Pons (tissue), 1 donor: ENCODE measurements at regions not wholly inside any gene's neighbourhood (a gene's known extent, or its start where the extent isn't known, plus 50 kb on each side); places are given as distances from the start of the nearest gene placed in this dataset.

Experiments
- DNase-seq: peaks from one replicate; pipeline ENCODE4 v3.0.0-alpha.2; 2016; ENCODE audit warnings: low spot score

DNA sequence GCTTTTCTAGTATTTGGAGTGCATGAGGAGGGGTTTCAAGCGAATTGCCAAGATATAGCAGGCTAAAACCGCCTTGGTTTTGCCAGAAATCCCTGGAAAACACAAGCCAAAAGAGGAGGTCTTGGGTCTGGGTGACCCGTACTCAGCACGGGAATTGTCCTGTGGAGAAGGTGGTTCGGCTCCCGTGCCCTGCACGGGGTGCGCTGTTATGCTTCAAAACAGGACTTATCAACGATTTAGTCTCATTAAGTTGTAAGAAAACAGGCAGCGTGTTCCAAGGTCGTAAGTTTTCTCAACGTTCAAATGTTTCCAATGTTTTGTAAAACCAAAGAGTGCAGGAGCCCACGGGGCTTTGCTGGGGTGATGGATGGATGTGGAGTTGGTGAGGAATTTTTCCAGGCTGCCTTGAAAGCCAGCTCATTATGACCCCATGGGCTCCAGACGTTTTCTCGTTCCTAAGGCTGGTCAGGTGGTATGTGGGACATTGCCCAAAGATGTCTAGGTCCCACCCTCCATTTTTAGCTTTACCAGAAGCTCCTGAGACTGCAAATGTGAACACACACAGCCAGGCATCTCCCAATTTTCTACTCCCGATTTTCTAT, 75.4 kb upstream of the CLDN14 start:
- DNase-seq, result no peak

DNA sequence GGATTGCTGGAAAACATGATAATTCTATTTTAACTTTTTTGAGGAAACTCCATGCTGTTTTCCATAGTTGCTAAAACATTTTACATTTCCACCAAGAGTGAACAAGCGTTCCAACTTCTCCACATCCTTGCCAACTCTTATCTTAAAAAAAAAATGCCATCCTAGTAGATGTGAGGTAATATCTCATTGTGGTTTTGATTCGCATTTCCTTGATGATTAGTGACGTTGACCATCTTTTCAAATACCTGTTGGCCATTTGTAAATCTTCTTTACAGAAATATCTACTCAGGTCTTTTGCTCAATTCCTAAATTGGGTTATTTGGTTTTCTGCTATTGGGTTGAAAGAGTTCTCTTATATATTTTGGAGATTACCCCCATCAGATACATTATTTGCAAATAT, 77.4 kb upstream of the CLDN14 start:
- no peak for DNase-seq

DNA sequence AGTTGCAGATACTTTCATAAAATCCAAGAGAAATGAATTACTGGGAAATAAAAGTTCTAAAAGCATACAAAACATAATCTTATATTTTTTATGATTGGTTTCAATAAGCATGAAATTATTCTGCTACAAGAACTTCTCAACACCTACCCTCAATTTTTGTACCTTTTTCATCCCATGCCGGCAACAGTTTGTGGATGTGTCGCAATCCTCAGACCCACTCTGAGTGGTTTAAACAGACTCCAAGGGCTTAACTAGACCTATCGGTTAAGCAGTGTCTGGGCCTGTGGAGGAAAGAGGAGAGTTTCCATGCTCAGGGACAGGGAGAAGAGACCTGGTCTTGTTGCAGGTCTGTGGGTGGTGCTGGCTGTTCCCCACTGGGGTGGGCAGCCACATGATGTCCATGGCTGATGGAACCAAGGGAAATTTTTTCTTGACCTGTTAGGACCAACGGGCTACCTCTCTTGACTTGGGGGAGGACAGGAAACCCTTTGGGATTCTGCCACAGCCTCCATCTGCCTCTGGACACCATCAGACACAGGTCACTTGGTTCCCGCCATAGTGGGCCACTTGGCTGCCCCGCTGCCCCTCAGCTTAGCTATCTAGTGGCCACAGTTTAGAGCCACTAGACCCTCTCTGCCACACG, 81.1 kb upstream of the CLDN14 start:
- no peak for DNase-seq

DNA sequence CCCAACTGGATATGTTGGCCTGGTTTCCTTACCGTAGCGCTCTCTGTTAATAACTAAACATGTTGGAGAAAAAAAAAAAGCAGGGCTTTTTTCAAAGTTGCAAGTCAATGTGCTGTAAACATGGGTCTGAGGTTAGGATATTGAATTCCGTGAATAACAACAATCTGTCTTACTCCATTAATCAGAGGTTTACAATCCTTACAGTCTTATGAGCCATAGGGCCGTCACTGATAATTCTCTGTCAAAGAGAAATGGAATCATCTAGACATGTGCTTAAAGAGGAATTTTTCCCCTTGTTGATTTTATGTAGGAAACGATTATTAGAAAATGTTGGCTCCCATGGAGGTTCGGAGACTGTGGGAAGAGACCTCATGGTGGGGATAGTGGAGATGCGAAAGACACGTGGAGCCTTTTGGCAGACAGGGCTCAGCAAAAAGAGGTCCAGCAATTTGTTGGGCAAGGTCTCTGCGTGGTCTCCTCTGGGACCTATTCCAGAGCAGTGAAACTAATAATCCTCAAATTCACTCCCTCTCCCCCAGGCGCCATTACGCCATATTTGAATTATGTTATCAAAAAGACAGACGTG, 83.5 kb upstream of the CLDN14 start:
- DNase-seq, result no peak

DNA sequence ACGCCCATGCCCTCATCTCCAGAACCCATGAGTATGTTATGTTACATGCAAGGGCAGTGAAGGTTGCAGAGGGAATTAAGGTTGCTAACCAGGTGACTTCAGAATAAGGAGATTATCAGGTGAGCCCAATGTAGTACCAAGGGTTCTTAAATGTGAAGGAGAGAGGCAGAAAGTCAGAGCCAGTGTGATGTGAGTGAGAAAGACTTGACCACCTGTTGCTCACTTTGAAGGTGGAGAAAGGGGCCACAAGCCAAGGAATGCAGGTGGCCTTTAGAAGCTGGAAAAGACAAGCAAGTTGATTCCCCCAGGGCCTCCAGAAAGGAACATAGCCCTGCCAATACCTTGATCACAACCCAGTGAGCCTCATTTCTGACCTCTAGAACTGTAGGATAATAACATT, 84.7 kb upstream of the CLDN14 start:
- no peak for DNase-seq

DNA sequence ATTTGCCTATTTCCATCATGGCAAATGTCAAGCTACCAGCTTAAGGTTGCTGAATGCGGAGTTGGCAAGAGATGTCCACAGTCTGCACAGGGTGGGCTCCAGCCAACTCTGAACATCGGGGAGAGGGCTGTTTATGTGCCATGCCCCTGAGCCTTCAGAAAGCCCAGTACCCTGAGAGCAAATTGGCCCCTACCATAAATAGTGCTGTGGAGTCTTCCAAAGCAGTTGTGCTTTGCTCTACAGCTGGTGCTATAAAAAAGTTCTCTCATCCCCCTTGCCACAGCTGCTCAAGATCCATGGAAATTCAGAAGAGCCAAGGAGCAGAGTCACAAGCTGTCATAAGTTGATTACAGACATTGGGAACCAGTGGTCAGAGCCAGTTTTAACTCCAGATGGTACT, 85.6 kb upstream of the CLDN14 start:
- DNase-seq, result no peak

DNA sequence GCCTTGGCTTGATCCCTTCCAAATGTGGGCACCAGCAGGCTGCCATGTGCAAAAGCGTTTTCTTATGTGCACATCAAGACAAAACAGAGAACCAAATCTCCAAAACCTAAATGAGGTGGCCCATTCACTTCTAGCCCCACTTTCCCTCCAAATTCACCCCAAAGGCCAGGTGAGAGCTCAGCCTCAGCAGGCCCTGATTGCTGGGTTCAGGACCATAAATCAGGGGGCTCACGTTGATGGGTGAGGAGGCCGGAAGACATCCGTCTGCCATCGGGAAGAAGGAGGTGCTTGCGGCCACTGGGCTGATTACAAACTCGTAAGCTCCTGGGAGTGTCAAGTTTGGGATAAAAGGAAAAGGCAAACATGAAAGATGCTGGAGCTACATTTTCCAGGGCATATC, 86.7 kb upstream of the CLDN14 start:
- DNase-seq, result no peak

DNA sequence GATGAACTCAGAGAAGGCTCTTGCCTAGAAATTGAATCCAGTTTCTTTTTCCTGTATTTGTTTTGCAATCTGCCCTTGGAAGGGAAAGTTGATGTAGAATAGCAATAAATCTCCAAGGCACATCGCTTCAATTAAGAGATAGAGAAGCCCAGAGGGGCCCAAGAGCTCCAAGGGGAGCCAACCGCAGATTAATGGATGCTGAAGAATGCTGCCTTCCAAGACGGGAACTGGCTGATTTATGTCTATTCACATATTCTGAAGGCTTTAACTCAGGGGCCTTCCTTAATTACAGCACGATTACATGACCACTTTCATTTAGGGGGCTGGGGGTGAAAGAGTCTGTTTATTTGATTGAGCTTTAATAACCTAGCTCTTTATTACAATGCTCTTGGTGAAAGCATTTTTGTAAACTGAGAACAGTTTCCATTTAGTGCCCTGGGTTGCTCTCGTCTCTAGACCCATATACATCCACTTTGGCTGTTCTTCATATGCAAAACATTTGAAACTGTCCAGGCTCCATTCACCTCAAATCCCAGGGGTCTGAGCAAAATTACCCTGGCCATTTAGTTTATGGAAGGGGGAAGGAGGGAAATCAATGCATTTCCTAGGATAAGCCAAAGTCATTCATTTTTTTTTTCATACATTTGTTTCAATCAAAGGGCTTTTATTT, 87.4 kb upstream of the CLDN14 start:
- DNase-seq, result no peak

DNA sequence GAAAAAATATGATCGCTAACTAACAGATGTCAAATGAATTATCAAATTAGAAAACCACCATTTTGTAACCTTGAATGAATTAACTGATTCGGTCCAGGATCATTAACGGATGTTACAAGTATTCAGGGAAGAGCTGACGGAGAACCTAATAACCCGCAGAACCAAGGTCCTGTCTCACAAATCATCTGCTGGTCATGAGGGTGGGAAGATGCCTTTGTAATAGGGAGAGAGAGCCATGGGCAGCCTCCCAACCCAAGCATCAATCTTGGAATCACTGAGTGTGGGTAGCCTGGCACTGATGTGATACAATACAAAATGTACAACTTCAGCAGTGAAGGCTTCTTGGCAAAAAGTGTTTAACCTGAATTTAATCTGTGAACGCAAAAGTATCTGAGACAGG, 89.6 kb upstream of the CLDN14 start:
- DNase-seq, result no peak

DNA sequence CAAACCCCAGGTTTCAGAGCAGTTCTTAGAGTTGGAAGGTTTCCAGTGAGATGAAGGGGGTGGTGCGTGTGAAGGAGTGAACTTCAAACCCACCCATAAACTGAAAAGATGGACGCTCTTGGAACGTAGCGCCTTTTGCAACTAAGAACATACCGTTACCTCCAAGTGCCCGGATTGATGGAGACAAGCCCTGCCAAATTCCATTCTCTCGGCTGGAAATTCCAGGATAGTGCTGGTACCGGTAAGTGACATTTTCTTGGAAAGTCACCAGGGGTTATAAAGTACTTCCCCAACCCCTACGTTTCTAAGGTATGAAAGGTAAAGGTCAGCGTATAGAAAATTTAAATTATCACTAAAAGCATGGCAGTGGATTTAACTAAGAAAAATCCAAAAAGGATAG, 91.6 kb upstream of the CLDN14 start:
- DNase-seq, result no peak

DNA sequence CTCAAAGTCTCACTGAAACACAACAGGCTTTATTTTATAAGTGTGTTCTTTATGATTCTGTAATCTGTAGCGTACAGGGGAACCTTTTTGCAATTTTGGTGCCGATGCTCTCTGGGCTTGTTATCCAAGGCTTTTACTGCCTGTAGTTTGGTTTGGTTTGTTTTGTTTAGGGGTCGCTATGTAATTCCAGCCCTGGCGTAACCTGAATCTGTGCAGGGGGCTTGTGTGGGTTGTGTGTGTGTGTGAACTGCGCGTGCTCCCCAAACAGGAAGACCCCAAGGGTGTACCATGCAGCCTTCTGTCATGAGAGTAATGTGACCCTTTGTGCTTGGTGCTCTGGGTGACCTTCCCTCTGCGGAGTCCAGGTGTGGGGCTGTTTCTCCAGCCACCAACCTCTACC, 92.1 kb upstream of the CLDN14 start:
- DNase-seq, result no peak

DNA sequence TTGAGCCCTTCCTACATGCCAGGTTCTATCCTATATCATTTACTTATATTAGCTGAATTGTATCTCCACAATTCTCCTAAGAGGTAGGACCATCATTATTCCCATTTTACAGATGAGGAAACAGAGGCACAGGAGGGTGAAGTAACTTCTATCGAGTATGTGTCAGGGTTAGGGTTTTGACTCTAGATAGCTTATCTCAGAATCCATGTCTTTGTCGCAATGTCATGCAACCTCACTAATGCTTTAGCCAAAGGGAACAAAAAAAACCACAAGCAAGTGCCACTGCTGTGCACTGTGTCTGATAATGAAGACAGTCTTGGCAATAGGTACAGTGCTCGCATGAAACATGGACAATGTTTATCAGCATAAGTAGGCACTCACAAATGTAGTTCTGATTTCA, 95.4 kb upstream of the CLDN14 start:
- no peak for DNase-seq

DNA sequence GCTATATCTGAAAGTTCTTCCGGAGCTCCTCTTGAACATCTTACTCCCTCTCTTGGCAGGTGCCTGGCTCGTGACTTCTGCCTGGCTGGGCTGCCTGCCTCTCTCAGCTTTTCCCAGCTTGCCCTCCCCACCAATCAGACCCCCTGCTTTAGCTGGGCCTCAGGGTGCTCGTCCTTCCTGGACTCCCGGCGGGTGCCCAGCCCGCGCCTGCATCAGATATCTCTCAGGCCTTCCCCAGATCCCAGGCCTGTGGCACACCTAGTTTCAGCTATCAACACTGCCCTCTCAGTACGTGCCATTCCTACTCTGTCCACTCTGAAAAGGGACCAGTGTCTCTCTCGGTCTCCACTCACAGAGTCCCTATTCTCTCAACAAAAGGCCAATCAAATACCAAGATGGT, 96.5 kb upstream of the CLDN14 start:
- DNase-seq, result peak; percentile 63

DNA sequence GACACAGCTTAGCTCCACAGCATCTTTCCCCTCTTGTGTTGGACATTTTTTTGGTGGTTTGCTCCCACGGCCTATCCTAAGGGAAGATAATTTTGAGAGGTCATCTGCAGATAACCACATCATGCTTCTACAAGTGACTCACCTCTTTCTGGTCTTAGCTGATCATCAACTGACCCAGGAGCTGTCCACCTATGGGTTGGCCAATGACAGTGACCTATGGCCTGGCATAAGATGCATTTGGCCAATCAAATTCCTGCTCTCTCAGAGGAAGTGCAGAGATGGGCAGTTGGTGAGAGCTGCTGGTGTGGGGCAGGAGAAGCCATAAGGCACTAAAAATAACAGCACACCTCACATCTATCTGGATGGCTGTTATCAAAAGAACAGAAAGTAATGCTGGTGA, 100.0 kb upstream of the CLDN14 start:
- no peak for DNase-seq

DNA sequence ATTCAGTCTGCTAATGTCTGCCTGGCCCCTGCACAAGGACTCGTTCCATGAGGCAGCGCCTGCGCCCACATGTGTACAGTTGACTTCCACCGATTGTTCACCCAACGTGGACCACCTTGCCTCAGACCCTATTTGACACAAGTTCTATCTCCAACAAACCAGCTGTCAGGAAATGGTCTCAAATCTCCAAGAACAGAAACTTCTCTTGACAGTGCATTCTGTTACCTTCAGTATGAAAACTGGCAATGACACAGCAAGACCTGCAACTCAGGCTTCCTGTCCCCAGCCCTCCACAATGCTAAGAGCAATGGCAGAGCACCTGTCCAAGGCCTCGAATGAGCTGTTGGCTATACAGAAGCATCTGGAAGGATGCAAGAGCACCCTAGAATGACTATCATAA, 102.3 kb upstream of the CLDN14 start:
- DNase-seq, result no peak

DNA sequence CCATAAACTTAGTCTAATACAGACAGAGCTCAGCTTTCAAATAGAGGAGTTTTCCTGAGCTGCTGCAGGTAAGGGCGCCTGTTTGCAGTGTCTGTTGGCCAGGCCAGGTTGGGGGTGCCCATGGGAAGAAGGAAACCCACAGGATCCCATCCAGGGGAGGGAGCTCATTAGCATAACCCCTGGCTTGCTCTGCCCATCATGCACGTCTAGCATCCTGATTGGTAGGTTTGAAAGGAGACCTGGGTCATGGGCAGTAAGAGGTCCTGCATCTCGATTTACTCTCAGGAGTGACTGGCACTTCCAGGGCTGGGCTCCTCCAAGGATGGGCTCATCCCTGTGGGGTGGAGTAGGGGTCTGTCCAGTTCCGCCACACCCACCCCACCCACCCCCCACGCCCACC, 103.7 kb upstream of the CLDN14 start:
- DNase-seq, result no peak

DNA sequence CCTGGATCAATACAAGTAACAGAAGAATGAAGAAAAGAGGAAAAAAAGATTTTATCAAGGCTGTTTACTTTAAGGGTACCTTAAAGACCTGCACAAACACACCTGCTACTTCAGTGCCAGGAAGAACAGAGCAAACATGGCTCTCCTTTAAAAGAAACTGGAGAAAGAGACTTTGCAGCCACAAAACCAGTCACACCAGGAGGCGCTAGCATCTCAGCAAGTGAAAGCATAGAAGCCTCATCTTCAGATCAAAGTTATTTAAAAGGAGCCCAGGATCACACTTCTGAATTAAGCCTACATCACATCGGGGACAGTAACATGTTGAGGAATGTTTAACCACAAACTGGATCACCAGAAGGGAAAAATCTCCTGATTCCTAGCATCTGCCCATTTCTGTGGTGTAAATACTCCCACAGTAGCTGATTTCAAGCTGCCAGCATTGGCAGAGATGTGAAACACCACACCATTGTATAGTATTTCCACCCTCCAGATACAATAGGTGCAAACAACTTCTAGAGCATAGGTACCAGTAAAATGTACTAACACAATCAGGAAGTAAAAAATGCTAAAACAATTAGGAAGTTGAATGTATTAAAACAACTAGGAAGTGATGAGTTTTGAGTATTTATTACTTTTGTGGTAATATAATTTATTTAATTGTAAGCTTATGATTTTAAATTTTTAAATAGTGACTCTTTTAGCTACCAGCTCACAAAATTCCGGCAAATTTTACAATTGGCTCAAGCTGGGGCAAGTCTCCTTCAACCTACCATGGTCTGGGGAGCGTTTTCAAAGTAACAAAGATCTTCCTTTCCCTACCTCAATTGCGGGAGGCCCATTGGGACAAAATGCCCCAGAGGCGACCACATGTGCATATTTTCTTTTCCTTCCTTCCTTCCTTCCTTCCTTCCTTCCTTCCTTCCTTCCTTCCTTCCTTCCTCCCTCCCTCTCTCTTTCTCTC, 105.3 kb upstream of the CLDN14 start:
- DNase-seq, result no peak

DNA sequence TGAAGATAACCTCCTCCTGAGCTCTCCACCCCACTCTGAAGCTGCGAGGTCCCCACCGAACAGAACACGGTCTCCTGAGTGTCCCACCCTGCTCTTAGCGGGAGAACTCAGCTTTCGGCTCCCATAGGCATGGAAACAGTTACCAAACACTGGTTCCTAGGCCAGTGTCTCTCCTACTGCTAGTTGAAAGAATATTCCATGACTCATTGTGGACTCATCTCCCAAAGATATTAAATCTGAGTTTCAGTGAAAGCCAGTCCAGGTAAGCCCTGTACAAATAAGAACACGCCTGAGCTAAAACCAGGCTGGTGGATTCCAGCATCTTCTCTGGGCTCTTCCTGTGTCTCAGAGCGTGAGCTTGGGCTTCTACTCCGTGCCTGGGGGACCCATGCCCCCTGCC, 107.5 kb upstream of the CLDN14 start:
- DNase-seq, result no peak

DNA sequence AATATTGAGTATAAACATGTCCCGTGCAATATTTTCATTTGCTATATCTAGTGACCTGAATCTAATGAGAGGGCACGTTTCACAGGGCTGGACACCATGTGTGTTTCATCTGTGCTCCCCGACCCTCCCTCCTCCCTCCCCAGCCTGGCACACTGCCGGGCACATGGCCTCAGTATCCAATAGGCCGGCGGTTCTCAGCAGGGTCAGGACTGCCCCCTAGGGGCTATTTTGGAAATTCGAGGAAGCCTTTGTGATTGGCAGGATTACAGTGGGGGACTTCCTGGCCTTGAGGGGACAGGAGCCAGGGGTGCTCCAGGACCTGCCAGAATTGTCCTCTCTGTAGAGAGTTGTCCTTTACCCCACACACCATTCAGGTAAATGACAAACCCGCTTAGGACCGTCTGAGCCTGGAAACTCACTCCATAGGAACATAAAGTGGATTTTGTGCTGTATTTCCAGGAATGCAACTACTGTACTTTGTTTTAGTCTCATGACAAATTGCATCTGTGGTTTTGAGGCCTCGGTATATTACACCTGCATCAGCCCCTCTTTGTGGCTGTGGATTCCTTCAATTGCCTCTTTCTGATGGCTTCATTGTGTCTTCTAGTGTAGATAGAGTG, 109.5 kb upstream of the SIM2 start:
- DNase-seq, result peak; percentile 7

DNA sequence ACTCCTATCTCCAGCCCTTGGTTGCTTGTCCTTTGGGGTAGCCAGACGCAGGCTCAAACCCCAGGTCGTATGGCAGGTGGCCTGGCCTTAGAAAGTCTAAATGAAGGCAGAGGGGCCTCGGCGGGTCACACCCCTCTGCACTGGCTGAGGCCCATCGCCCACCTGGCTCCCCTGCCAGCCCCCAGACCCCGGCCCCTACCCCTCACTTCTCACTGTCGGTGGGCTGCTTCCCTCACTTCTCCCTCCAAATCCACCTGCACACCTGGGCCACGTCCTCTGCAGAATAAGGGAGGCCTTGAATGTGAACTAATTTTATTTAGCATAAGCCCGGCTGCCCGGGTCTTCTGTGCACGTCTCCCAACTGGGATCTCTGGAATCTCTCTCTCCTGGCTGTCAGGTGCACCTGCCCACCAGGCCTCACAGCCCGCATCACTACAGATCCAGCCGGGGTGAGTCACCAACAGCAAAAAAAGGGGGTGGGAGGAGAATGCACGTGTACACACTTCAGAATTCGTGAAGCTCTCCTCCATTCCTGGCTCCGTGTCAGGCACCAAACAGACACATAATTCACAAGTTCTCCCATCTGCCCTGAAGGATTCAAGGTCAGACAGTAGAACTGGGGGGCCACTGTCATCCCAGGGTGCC, 107.5 kb upstream of the SIM2 start:
- no peak for DNase-seq

DNA sequence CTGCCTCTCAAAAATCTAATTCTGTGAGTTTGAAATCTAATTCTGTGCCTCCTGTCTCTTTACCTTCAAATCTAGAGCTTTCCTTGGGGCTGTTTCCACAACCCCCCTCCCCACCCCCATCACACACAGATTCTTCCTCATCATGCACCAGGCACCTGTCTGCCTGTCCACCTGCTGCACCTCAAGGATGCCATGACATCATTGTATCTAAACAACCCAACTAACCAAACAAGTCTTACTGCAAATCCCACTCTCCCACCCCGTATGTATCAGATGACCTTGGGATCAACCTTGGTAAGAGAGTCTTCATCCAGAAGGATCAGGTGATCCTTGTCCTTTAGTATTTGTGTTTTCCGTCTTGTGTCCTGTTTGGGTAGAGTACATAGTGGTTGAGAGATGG, 102.7 kb upstream of the SIM2 start:
- DNase-seq, result no peak
